Hepatocyte (in vitro differentiated cells): ENCODE measurements at regions not wholly inside any gene's neighbourhood (a gene's known extent, or its start where the extent isn't known, plus 50 kb on each side); places are given as distances from the start of the nearest gene placed in this dataset.

Source experiments
- EZH2 ChIP-seq: fragments of 200-600 bp; sonication (generic); IDR thresholded peaks from 2 replicates; pipeline ENCODE4 v1.6.1; 2016; ENCODE audit warnings: antibody characterized with exemption, mild to moderate bottlenecking, borderline replicate concordance
- EZH2phosphoT487 ChIP-seq: fragments of 200-600 bp; sonication (generic); IDR thresholded peaks from one replicate; pipeline ENCODE4 v1.6.1; 2018; ENCODE audit warnings: antibody characterized with exemption, mild to moderate bottlenecking, low read depth, moderate library complexity; ENCODE audit not compliant: unreplicated experiment, severe bottlenecking
- TF ChIP-seq, protein P1 (sequence below): fragments of 200-600 bp; sonication (generic); IDR thresholded peaks from 2 replicates; pipeline ENCODE4 v1.5.1; 2016; ENCODE audit warnings: antibody characterized with exemption, mild to moderate bottlenecking; ENCODE audit not compliant: poor library complexity

DNA sequence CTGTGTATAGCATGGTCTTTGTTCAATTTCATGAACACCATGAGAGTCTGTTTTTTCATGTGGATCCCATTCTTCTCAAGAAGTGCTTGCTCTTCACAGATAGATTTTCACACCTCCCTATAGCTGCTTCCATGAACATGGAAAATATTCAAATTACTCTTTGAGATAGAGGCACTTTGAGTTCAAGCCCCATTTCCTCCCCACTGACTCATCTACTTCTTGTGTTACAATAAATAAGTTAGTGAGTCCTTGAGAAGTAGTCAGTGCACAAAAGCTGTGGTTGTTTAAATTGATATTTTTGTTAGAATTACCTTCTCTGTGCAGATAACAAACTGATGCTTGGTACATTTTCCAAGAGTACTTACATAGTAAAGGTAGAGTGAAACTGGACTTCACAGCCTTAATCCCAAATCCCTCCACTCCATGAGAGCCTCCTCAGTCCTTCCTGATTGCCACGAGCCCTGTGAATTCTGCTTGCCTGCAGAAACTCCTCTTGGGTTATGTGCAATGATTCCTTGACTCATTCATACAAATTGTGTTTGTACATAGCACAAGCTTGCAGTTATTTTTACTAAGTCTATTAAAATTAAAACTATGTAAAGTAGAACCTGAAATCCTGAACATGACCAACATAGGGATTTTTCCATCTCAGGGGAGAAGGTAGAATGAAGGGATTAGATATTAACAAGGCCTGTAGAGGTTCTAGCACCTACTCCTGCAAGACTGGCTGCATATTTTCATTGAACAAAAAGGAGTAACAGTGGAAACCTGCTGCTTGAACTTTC is 496.2 kb downstream of the TNS3 start:
- TF ChIP-seq, protein P1, sequence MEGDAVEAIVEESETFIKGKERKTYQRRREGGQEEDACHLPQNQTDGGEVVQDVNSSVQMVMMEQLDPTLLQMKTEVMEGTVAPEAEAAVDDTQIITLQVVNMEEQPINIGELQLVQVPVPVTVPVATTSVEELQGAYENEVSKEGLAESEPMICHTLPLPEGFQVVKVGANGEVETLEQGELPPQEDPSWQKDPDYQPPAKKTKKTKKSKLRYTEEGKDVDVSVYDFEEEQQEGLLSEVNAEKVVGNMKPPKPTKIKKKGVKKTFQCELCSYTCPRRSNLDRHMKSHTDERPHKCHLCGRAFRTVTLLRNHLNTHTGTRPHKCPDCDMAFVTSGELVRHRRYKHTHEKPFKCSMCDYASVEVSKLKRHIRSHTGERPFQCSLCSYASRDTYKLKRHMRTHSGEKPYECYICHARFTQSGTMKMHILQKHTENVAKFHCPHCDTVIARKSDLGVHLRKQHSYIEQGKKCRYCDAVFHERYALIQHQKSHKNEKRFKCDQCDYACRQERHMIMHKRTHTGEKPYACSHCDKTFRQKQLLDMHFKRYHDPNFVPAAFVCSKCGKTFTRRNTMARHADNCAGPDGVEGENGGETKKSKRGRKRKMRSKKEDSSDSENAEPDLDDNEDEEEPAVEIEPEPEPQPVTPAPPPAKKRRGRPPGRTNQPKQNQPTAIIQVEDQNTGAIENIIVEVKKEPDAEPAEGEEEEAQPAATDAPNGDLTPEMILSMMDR: no peak
- TF ChIP-seq EZH2 (no peak), EZH2phosphoT487 (no peak)
